Left lung (tissue), 4 donors: ENCODE measurements at regions not wholly inside any gene's neighbourhood (a gene's known extent, or its start where the extent isn't known, plus 50 kb on each side); places are given as distances from the start of the nearest gene placed in this dataset.
"Not testable (repeated sequence)": the region's sequence is repeated elsewhere in the genome, so short reads cannot be mapped to it uniquely, and the experiment has no call there.

Experiments used
- ATAC-seq: fragments of 200-7000 bp; cut with Tn5 transposase; one replicate; pipeline ENCODE4 v1.9.1; 2020; ENCODE audit warnings: moderate library complexity
- DNase-seq, 4 donors: peaks; one replicate each; pipeline ENCODE4 v3.0.0-alpha.2; 2013 to 2020
- H3K27ac ChIP-seq, 2 donors: fragments of 200-600 bp; sonication (generic) in 1 of 2; one replicate each; pipeline versions ENCODE4 v1.5.0 to v1.8.0; 2020 to 2021
- H3K27me3 ChIP-seq, 2 donors: fragments of 200-600 bp; sonication (generic) in 1 of 2; one replicate each; pipeline versions ENCODE4 v1.5.0 to v1.8.0; 2020 to 2021
- H3K36me3 ChIP-seq, 2 donors: fragments of 200-600 bp; sonication (generic) in 1 of 2; one replicate each; pipeline versions ENCODE4 v1.5.0 to v1.8.0; 2020 to 2021
- H3K4me1 ChIP-seq, 2 donors: fragments of 200-600 bp; one replicate each; pipeline ENCODE4 v1.8.0; 2021
- H3K4me3 ChIP-seq, 2 donors: fragments of 200-600 bp; sonication (generic) in 1 of 2; one replicate each; pipeline versions ENCODE4 v1.5.0 to v1.8.0; 2020 to 2021; ENCODE audit warnings: mild to moderate bottlenecking in 1 of 2
- H3K9me3 ChIP-seq, 2 donors: fragments of 200-600 bp; sonication (generic) in 1 of 2; one replicate each; pipeline versions ENCODE4 v1.5.0 to v1.8.0; 2020 to 2021
- intact Hi-C, 2 donors: fragments of 100-400 bp; cut with DNase I; formaldehyde crosslinking; loops; one replicate each; pipeline versions ENCODE4 v1.11.2 to v1.14.2; 2022
- TF ChIP-seq, protein P1 (sequence below), 2 donors: fragments of 200-600 bp; sonication (generic) in 1 of 2; IDR thresholded peaks; one replicate each; pipeline versions ENCODE4 v1.5.0 to v1.8.0; 2021; ENCODE audit warnings: antibody characterized with exemption in 2 of 2
- donor health status: DM: no; HTN: yes; CAD: no.
- donor health status: DM: no; HTN: no; CAD: no.

DNA sequence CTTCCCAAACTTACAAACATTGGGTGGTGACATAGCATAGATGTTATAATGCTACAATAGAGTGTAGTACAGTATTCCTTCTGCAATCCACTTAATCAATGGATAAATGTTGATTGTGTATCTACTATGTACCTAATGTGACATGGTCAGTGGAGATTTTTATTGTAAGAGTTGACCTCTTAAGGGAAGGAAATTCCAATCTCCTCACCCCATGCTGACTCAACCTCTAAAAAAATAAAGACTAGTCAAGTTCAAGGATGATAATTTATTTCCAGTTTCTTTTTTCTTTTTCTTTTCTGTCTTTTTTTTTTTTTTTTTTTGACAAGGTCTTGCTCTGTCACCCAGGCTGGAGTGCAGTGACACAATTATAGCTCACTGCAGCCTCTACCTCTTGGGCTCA lies 206.5 kb upstream of the STS start:
- intact Hi-C loops = no loop called here
- TF ChIP-seq, protein P1, sequence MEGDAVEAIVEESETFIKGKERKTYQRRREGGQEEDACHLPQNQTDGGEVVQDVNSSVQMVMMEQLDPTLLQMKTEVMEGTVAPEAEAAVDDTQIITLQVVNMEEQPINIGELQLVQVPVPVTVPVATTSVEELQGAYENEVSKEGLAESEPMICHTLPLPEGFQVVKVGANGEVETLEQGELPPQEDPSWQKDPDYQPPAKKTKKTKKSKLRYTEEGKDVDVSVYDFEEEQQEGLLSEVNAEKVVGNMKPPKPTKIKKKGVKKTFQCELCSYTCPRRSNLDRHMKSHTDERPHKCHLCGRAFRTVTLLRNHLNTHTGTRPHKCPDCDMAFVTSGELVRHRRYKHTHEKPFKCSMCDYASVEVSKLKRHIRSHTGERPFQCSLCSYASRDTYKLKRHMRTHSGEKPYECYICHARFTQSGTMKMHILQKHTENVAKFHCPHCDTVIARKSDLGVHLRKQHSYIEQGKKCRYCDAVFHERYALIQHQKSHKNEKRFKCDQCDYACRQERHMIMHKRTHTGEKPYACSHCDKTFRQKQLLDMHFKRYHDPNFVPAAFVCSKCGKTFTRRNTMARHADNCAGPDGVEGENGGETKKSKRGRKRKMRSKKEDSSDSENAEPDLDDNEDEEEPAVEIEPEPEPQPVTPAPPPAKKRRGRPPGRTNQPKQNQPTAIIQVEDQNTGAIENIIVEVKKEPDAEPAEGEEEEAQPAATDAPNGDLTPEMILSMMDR (IDR thresholded peaks at IDR 0.05) = no peak
- ATAC-seq = no peak
- Histone ChIP-seq H3K36me3 (no peaks in the 10 kb centered on the region), H3K4me3 (no peak overlapping the region), H3K27me3 (no peaks in the 10 kb centered on the region), H3K9me3 (peaks cover 0 to 2% of the 10 kb centered on the region in 2 donors), H3K27ac (no peak overlapping the region), H3K4me1 (no peaks in the 10 kb centered on the region)
- DNase-seq = no peak

GRCh38 chrX:6932942-6933341 lies 214.6 kb upstream of the STS start:
- not testable (repeated sequence) for ATAC-seq

GRCh38 chrX:6930307-6930849 lies 217.1 kb upstream of the STS start:
- no peaks in the 10 kb centered on the region for H3K4me1 ChIP-seq
- H3K27me3 ChIP-seq = no peaks in the 10 kb centered on the region
- no peak for ATAC-seq
- no peak overlapping the region for H3K27ac ChIP-seq
- no peaks in the 10 kb centered on the region for H3K36me3 ChIP-seq
- H3K9me3 ChIP-seq = no peaks in the 10 kb centered on the region
- no peak overlapping the region for H3K4me3 ChIP-seq
- TF ChIP-seq, protein P1 (IDR thresholded peaks at IDR 0.05) = no peak
- DNase-seq = no peak
- intact Hi-C loops = no loop called here

More at GRCh38 chrX:6932942-6933341, 214.6 kb upstream of the STS start:
- intact Hi-C loops, H3K9me3 ChIP-seq, H3K27me3 ChIP-seq, H3K4me3 ChIP-seq, DNase-seq, H3K27ac ChIP-seq, H3K36me3 ChIP-seq, H3K4me1 ChIP-seq: not testable (repeated sequence)

DNA sequence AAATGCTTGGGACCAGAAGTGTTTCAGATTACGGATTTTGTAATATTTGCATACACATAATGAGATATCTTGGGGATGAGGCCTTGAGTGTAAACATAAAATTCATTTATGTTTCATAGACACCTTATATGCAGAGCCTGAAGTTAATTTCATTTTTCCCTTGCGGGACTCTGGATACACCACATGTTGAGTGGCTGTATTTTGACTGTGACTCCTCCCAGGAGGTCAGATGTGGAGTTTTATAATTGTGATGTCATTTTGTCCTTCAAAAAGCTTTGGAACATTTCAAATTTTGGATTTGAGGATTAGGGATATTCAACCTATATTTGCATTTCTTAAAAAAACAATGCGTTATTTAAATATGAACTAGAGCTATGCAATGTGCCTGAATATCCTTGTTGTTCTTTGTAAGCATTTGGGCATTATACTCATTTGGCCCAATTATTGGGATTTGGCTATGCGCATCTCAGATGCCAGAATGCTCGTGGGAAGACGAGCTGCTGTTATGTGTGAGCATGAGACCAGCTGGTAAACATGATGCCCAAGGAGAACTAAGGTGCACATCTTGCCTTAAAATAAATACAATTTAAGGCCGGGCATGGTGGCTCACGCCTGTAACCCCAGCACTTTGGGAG lies 223.0 kb upstream of the STS start:
- Histone ChIP-seq H3K4me1 (no peaks in the 10 kb centered on the region), H3K4me3 (no peak overlapping the region), H3K36me3 (no peaks in the 10 kb centered on the region), H3K27ac (no peak overlapping the region), H3K9me3 (no peaks in the 10 kb centered on the region), H3K27me3 (no peaks in the 10 kb centered on the region)
- no peak for DNase-seq
- no peak for ATAC-seq
- intact Hi-C loops = no loop called here
- TF ChIP-seq, protein P1 (IDR thresholded peaks at IDR 0.05) = no peak

DNA sequence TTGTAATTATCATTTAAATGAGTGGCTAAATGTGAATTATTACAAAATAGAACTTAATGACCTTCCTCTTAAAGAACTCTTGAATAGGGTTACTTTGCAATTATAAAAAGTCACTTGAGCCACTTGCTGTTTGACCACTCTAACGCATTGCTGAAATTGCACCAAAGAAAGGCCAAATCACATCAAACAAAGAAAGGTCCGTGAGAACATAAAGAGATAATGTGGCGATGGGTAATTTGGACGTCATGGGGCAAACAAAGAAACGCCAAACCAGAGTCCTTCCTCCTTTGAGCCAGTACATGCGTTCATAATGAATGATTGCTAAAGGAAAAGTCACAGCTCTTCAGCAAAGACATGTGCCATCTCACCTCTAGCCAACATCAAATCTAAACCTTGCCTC lies 229.8 kb upstream of the STS start:
- Histone ChIP-seq H3K27ac (no peak overlapping the region), H3K36me3 (no peaks in the 10 kb centered on the region), H3K4me1 (no peaks in the 10 kb centered on the region), H3K27me3 (no peaks in the 10 kb centered on the region), H3K4me3 (no peak overlapping the region), H3K9me3 (no peaks in the 10 kb centered on the region)
- no peak for DNase-seq
- TF ChIP-seq, protein P1 (IDR thresholded peaks at IDR 0.05) = no peak
- no peak for ATAC-seq
- intact Hi-C loops = no loop called here

- H3K9me3 ChIP-seq = no peaks in the 10 kb centered on the region
- intact Hi-C loops = no loop called here
- ATAC-seq (no peak), DNase-seq (no peak)
- H3K36me3 ChIP-seq = no peaks in the 10 kb centered on the region
- no peak overlapping the region for H3K4me3 ChIP-seq
- TF ChIP-seq, protein P1 (IDR thresholded peaks at IDR 0.05) = no peak
- no peaks in the 10 kb centered on the region for H3K4me1 ChIP-seq
- no peak overlapping the region for H3K27ac ChIP-seq
- no peaks in the 10 kb centered on the region for H3K27me3 ChIP-seq
These were observed 237.3 kb upstream of the STS start for GRCh38 chrX:6910218-6910617.
